Forelimb muscle (tissue), 1 donor: ENCODE measurements at regions not wholly inside any gene's neighbourhood (a gene's known extent, or its start where the extent isn't known, plus 50 kb on each side); places are given as distances from the start of the nearest gene placed in this dataset.

Experiments used
- DNase-seq: peaks from one replicate; pipeline ENCODE4 v3.0.0-alpha.2; 2013; ENCODE audit warnings: low read depth

- no peak for DNase-seq
Measured at GRCh38 chr2:41580806-41581205, 467.0 kb upstream of the PKDCC start.

DNA sequence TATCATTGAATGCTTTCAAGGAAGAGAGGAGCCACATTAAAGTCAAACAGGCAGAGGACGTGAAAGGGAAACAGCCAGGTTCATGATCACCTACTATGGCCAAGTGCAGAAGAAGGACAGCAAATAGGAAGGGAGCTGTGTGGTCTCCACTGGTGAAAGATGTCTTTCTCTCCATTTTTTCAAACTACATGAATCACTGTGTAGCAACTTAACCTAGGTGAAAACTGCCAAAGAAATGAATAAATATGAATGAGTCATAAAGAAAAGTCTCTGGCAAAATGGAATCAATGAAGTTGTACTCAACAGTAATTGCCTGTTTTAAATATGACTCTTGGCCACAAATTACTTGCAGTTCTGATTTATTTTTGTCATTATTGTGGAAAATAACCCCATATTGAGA lies 452.6 kb upstream of the PKDCC start:
- no peak for DNase-seq

DNA sequence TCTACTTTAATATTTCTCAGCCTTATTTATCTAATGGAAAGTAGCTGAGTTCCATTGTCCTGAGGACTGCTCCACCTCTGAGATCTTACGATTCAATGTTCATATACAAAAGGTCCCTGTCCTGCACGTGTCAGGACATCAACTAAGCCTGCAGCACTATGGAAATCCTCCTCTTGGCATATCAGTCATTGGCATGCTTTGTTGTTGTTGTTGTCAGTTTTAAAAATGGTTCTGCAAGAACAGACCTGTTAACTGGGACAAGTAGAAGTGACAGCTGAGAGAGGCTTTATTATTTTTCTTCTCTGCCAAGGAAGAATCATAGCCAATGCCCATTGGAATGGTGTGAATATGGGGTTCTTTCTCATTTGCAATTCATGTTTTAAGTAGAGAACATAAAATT lies 450.1 kb upstream of the PKDCC start:
- no peak for DNase-seq

DNA sequence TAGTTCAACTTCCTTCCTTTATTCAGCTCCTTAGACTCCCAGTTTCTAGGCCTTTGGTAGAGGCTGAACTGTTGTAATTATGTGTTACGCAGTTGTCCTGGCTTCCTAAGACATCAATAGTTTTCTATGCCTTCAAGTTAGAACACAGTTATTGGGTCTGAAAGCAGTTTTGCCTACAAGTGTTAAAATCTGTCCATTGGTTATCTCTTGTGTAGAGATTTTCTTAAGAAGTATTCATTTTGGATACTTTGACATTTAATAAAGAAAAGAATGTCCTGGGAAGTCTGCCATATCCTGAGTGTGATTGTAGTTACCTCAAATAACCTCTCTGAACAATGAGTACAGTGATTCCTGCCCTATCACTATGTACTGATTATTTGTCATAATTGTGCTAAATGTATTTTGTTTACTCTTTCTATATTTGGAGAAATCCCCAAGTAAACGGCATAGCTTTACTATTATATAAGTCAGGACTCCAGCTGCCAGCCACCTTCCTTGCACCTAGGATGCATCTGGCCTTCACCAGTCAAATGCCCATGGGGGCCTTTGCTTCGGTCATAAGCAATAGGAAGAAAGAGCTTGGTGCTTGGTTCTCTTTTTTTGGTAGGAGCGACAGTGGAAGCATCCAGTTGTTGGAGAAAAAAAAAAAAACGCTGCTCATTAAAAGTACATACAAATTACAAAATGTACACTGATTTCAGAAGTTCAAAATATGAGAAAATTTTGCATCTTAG lies 449.5 kb upstream of the PKDCC start:
- DNase-seq = no peak

- DNase-seq = no peak
Measured at GRCh38 chr2:41600460-41600859, 447.4 kb upstream of the PKDCC start.

GRCh38 chr2:41602341-41602740 lies 445.5 kb upstream of the PKDCC start:
- DNase-seq = no peak

GRCh38 chr2:41605311-41605710 lies 442.5 kb upstream of the PKDCC start:
- DNase-seq = peak; percentile 75

DNA sequence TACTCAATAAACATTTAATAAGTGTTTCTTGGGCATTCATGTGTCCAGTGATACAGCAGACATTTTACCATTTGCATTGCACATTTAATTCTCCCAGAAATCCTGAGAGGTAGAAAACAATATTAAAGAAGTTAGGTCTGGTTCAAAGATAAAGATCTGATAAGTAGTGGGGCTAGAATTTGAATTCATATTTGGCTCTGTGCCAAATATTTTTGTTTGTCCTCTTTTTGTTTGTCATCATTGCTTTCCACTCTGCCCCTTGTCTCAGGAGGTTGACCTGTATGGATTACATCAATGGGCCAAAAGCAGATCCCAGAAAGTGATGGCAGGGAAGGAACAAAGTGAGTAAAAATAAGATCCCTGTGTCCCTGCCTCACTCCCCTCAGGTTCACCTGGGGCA lies 441.9 kb upstream of the PKDCC start:
- DNase-seq = no peak

DNA sequence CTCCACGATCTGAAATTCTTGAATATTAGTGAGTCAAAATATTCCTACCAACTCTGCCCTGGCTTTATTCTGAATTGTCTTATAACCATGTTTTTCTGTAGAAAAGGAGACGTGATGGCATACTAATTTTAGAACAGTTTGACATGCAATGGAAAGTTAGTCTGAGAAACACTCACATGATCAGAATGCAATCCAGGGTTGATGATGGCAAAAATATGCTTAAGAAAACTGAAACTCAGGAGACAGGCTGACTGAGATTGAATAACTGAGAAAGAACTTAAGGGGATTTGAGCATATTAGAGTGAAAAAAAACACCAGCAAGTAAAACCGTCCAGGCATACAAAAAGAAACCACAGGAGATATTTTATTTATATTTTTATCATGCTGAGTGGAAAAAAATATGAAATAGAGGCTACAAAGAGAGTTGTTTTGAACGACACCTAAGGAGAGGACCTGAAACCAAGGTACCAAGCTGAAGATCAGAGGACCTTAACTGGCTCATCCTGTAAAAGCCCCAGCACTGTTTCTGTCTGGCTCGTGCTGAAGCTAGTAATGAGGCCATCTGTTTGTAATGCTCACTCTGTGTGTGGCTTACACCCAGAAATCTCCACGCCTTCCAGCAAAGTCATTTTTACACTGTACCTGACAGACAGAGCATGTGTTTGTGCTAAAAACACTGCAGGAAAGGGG lies 437.2 kb upstream of the PKDCC start:
- DNase-seq = peak; percentile 87

DNA sequence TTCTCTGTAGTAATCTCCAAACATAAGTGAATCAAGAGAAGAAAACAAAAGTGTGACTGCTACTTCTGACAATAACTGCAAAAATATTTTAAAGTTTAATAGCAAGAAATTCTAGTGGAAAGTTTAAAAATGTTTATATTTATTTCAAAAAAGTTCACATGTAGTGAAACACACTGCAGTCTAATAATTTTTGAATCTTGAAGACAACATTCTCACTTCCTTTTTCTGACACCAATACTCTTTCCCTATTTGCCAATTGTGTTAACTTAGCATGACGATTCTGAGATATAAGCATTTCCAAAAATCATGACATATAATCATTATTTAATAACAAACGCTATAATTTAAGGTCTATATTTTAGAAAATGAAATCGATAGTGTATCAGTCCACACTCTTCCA lies 429.1 kb upstream of the PKDCC start:
- no peak for DNase-seq

- no peak for DNase-seq
Measured at GRCh38 chr2:41621095-41621494, 426.7 kb upstream of the PKDCC start.

DNA sequence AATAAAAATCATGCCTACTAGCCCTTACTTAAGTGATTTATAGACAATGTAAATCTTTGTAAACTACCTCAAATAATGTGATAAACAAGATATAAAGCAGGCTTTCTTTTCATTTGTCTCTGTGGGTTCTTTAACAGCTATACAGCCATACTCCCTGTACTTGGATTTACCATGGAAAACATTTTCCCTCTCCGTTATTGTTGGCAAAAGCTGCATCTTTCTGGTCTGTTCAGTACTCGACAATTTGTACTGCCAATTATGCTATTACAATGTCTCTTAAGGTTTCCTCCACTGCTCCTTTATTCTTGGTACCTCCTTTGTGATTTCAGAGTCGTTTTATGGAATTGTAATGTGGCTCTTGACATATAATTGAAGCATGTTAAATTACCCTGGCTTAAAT lies 426.3 kb upstream of the PKDCC start:
- no peak for DNase-seq

DNA sequence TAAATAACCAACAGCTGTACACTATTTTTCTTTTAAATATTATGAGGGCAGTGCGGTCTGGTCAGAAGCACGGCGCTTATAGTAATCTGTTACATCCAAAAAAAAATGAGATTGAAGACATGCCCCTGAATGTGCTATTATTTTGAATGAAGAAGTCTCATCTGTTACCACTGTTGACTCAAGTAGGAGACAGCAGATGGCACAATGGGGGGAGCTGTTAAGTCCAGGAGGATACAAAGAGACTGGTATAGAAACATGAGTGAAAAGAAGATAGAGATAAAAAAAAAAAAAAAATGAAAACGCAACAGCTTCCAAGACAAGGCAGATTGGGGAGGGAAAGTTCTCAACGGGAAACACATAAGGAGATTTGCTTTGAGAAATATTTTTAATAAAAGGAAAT lies 425.5 kb upstream of the PKDCC start:
- no peak for DNase-seq

DNA sequence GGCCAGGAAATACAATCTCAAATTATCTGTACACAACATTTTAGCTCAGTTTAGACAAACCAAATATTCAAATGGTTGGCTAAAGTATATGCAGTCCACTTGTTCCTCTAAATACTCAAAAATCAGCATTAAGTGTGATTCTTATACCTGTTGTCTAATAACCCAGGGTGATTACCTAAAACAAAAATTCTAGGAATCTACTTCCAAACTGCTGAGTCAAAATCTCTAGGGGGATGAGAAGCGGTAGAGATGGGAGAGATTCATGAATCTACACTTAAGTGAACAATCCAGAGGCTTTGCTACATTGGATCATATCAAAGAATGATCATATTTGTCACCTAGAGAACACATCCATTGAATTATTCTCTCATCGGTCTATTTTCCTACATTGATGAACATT lies 420.9 kb upstream of the PKDCC start:
- no peak for DNase-seq

GRCh38 chr2:41634686-41635085 lies 413.1 kb upstream of the PKDCC start:
- no peak for DNase-seq

DNA sequence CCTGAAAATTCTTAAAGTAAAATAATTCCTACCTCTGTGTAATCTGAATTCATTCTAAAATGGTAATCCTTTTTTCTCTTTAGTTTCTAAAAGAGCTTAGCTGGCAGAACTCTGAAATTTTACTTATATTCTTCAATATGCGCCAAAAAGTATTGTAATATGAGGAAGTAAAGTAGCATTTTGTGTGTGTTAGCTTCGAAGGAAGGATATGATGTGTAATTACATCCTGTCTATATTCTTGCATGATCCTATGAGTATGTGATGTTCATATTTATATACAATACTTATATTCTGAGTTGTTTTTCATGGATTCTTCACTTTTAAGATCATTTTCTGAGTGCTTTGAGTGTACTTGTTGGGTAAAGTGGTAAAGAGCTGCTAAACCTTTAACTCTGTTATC lies 402.9 kb upstream of the PKDCC start:
- DNase-seq = no peak

DNA sequence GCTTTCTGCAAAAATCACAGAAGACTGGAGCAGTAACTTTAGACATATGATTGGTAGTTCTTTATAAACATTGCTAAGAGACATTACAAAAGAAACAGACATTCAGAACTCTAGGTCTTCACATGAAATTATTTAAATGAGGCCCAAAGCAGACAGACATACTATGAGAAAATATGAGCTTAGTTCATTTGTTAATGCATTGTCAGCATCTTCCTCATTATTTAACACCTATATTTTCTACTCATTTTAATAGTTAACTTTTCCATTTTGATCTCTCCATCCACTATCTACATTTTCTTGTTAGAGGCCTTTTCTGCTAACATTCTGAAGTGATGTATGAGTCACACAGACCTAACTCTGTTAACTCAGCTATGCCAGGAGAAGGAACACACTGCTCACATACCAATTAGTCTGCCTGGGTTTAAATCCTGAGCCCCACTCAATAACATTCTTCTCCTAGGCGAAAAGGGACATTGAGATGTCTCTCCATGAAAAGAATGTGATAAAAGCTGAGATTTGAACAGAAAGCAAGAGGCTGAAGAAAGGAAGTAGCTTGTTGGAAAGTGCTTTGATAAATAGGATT lies 400.3 kb upstream of the PKDCC start:
- no peak for DNase-seq

- DNase-seq = peak; percentile 14
Measured at GRCh38 chr2:41657226-41657625, 390.6 kb upstream of the PKDCC start.

DNA sequence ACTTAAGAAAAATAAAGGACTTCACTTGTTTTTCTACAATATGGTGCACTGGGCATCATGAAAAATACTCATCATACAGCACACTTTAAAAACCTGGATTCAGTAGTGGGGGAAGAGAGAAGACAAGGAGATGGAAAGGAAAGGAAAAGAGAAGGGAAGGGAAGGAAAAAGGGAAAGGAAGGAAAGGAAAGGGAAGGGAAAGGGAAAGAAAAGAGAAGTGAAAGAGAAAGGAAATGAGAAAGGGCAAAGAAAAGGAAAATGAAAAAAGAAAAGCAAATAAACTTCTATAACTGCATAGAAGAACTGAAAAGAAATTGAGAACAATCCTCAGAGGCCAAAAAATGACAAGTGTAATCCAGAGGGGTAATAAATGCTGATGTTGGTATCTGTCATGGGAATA lies 388.1 kb upstream of the PKDCC start:
- DNase-seq = no peak

- DNase-seq = no peak
Measured at GRCh38 chr2:41662461-41662860, 385.4 kb upstream of the PKDCC start.

GRCh38 chr2:41663056-41663455 lies 384.8 kb upstream of the PKDCC start:
- no peak for DNase-seq

DNA sequence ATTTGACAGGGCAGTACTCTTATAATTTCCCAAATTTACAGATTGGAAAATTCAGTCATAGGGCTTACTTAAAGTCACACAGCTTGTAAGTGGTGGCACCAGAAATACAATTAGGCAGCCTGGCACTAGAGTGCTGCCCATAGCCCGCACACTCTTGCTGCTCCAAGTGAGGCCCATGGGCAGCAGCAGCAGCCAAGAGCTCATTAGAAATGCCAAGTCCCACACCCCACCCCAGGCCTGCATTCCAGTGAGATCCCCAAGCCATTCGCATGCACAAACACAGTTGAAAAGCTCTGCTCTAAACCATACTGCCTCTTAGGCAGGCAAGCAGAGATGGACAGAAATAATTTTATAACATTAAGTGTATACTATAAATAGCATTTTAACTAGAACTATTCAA lies 379.3 kb upstream of the PKDCC start:
- DNase-seq = no peak

DNA sequence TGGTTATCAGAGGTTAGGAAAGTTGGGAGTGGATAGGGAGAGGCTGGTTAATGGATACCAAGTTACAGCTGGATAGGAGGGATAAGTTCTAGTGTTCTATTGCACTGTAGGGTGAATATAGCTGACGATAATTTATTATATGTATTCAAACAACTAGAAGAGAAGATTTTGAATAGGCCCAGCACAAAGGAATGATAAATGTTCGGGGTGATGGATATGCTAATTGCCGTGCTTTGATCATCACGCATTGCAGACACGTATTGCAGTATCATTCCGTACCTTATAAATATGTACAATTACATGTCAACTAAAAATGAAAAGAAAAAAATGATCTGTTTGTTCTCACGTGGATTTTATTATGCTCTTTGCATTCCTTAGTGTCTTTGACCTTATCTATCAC lies 369.2 kb upstream of the PKDCC start:
- DNase-seq = no peak
